AG10803 (cell line): ENCODE measurements at regions not wholly inside any gene's neighbourhood (a gene's known extent, or its start where the extent isn't known, plus 50 kb on each side); places are given as distances from the start of the nearest gene placed in this dataset.

Source experiments
- DNase-seq: peaks from one replicate; pipeline ENCODE4 v3.0.0; 2010; ENCODE audit warnings: low read depth
- H3K4me3 ChIP-seq: 2 replicates; pipeline ENCODE4 v1.5.1; 2011; ENCODE audit warnings: mild to moderate bottlenecking, low read length, control low read depth
- CTCF ChIP-seq: conservative IDR thresholded peaks from 2 replicates; pipeline ENCODE4 v1.5.1; 2011; ENCODE audit warnings: mild to moderate bottlenecking, low read length, control low read depth, inconsistent platforms

GRCh38 chr9:106733828-106734380, 129.1 kb upstream of the ZNF462 start:
- no peak overlapping the region for H3K4me3 ChIP-seq
- no peak for DNase-seq
- TF ChIP-seq CTCF, result no peak

GRCh38 chr9:106737516-106737915, 125.5 kb upstream of the ZNF462 start:
- no peak overlapping the region for H3K4me3 ChIP-seq
- no peak for DNase-seq
- TF ChIP-seq CTCF, result no peak

- no peak overlapping the region for H3K4me3 ChIP-seq
- TF ChIP-seq CTCF, result no peak
- DNase-seq, result no peak
These were observed 124.9 kb upstream of the ZNF462 start for GRCh38 chr9:106738109-106738508.

- no peak for TF ChIP-seq CTCF
- DNase-seq, result no peak
- H3K4me3 ChIP-seq, result no peak overlapping the region
These were observed 117.5 kb upstream of the ZNF462 start for GRCh38 chr9:106745457-106745856.

- no peak overlapping the region for H3K4me3 ChIP-seq
- DNase-seq, result no peak
- TF ChIP-seq CTCF, result no peak
These were observed 117.1 kb upstream of the ZNF462 start for GRCh38 chr9:106745876-106746275.

GRCh38 chr9:106751681-106752080, 111.3 kb upstream of the ZNF462 start:
- no peak for DNase-seq
- H3K4me3 ChIP-seq, result no peak overlapping the region
- TF ChIP-seq CTCF, result no peak

GRCh38 chr9:106752581-106752980, 110.4 kb upstream of the ZNF462 start:
- no peak for TF ChIP-seq CTCF

More at GRCh38 chr9:106752581-106752980, 110.4 kb upstream of the ZNF462 start:
- no peak overlapping the region for H3K4me3 ChIP-seq
- no peak for DNase-seq
